Stimulated activated memory B cell treated with anti-CD40 and anti-IgM and Interleukin-4, amounts not matched to agents 10 μg/mL and 1 μg/mL and 100 μg/mL, for 72 hours (primary cell): ENCODE measurements at regions not wholly inside any gene's neighbourhood (a gene's known extent, or its start where the extent isn't known, plus 50 kb on each side); places are given as distances from the start of the nearest gene placed in this dataset.

Experiments
- ATAC-seq: fragments of 150-1000 bp; cut with Tn5 transposase; 2 replicates; pipeline ENCODE4 v1.10.0; 2021
- H3K27ac Mint-ChIP-seq: one replicate; pipeline ENCODE4 v1.8.0; 2022; ENCODE audit warnings: mild to moderate bottlenecking, mixed read lengths
- H3K27me3 Mint-ChIP-seq: one replicate; pipeline ENCODE4 v1.8.0; 2022; ENCODE audit warnings: mixed read lengths
- H3K36me3 Mint-ChIP-seq: one replicate; pipeline ENCODE4 v1.8.0; 2022; ENCODE audit warnings: mixed read lengths
- H3K4me1 Mint-ChIP-seq: one replicate; pipeline ENCODE4 v1.8.0; 2022; ENCODE audit warnings: mixed read lengths
- H3K4me3 Mint-ChIP-seq: one replicate; pipeline ENCODE4 v1.8.0; 2022; ENCODE audit warnings: mild to moderate bottlenecking, moderate library complexity, mixed read lengths
- H3K9me3 Mint-ChIP-seq: one replicate; pipeline ENCODE4 v1.8.0; 2022; ENCODE audit warnings: mixed read lengths

DNA sequence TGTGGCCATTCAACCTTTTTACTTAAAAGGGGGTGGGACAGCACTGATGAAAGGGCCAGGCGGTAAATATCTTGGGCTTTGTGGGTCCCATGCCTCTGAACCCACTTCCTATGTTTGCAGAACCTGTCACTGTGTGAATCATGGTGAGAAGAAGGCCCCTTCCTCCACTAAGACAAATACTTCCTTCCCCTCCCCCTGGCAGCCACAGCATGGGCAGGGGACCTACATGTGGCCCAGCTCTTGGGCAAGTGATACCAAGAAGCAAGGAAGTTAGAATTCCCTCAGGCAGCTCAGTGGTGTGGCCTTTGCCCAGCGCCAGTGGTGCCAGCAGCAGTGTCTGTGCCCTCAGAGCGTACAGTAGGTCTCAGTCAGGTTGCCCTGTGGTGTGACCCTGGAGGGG is 168.6 kb downstream of the TRIM33 start:
- no peak for ATAC-seq
- no peak overlapping the region for H3K4me3 Mint-ChIP-seq

DNA sequence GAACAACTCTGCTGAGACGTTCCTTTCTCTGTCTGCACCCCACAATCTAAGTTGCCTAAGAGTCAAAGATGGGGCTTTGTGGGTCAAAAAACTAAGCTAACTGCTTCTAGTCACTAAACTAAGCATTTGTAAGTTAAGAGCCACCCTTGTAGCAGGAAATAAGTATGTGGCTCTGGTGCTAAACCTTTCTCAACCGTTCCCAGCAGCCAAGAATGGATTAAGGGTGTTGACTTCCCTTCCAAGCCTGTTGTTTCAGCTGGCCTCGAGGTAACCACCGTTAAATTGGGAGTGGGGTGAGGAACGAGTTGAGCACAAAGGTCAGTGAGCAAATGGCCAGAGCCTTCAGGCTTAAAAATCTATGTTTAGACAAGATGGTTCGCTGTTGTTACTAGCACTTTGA is 169.1 kb downstream of the TRIM33 start:
- no peak for ATAC-seq
- no peak overlapping the region for H3K4me3 Mint-ChIP-seq
- H3K27ac Mint-ChIP-seq, result no peak overlapping the region
- H3K4me1 Mint-ChIP-seq, result peaks cover 12% of the 10 kb centered on the region
- peaks cover 60% of the 10 kb centered on the region for H3K27me3 Mint-ChIP-seq
- H3K36me3 Mint-ChIP-seq, result no peaks in the 10 kb centered on the region
- no peaks in the 10 kb centered on the region for H3K9me3 Mint-ChIP-seq

More for the DNA sequence above, 168.6 kb downstream of the TRIM33 start:
- Mint-ChIP-seq H3K36me3 (no peaks in the 10 kb centered on the region), H3K27me3 (peaks cover 54% of the 10 kb centered on the region), H3K9me3 (no peaks in the 10 kb centered on the region), H3K27ac (no peak overlapping the region), H3K4me1 (peaks cover 12% of the 10 kb centered on the region)

GRCh38 chr1:114341299-114341698 is 169.7 kb downstream of the TRIM33 start:
- no peaks in the 10 kb centered on the region for H3K9me3 Mint-ChIP-seq
- H3K27ac Mint-ChIP-seq, result no peak overlapping the region
- peaks cover 61% of the 10 kb centered on the region for H3K27me3 Mint-ChIP-seq
- H3K4me1 Mint-ChIP-seq, result peaks cover 9% of the 10 kb centered on the region
- no peak overlapping the region for H3K4me3 Mint-ChIP-seq
- no peak for ATAC-seq
- H3K36me3 Mint-ChIP-seq, result no peaks in the 10 kb centered on the region

GRCh38 chr1:114340892-114341291 is 170.1 kb downstream of the TRIM33 start:
- Mint-ChIP-seq H3K27me3 (peaks cover 59% of the 10 kb centered on the region), H3K9me3 (no peaks in the 10 kb centered on the region), H3K36me3 (no peaks in the 10 kb centered on the region), H3K4me3 (no peak overlapping the region), H3K27ac (no peak overlapping the region), H3K4me1 (peaks cover 5% of the 10 kb centered on the region)
- no peak for ATAC-seq

- no peak overlapping the region for H3K27ac Mint-ChIP-seq
- H3K9me3 Mint-ChIP-seq, result no peaks in the 10 kb centered on the region
- H3K27me3 Mint-ChIP-seq, result peaks cover 59% of the 10 kb centered on the region
- no peak for ATAC-seq
- H3K4me1 Mint-ChIP-seq, result no peaks in the 10 kb centered on the region
- no peak overlapping the region for H3K4me3 Mint-ChIP-seq
- H3K36me3 Mint-ChIP-seq, result no peaks in the 10 kb centered on the region
These were observed 171.6 kb downstream of the TRIM33 start for GRCh38 chr1:114339379-114339778.

GRCh38 chr1:114338191-114338890 is 172.7 kb downstream of the TRIM33 start:
- ATAC-seq, result no peak
- no peaks in the 10 kb centered on the region for H3K9me3 Mint-ChIP-seq
- no peak overlapping the region for H3K27ac Mint-ChIP-seq
- no peaks in the 10 kb centered on the region for H3K36me3 Mint-ChIP-seq
- H3K27me3 Mint-ChIP-seq, result peaks cover 58% of the 10 kb centered on the region
- H3K4me3 Mint-ChIP-seq, result no peak overlapping the region
- no peaks in the 10 kb centered on the region for H3K4me1 Mint-ChIP-seq

DNA sequence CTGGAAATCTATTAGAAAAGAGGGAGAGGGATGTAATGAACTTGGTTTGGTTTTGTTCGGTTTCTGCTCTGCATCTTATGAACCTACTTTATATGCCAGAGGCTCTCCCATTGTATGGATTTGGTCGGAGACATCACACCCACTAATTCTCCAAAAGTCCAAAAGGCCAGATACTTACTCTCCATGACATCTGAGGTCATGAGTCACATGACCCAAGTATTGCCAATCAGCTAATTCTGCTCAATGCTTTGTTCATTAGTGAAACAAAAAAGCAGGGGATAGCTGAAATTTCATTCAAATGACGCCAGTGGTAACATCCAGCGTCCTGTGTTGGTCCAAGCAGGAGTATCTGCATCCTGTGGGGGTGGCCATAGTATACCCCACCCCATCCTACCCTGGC is 173.6 kb downstream of the TRIM33 start:
- no peaks in the 10 kb centered on the region for H3K4me1 Mint-ChIP-seq
- ATAC-seq, result no peak
- H3K36me3 Mint-ChIP-seq, result no peaks in the 10 kb centered on the region
- no peak overlapping the region for H3K27ac Mint-ChIP-seq
- no peaks in the 10 kb centered on the region for H3K9me3 Mint-ChIP-seq
- no peak overlapping the region for H3K4me3 Mint-ChIP-seq
- peaks cover 58% of the 10 kb centered on the region for H3K27me3 Mint-ChIP-seq

DNA sequence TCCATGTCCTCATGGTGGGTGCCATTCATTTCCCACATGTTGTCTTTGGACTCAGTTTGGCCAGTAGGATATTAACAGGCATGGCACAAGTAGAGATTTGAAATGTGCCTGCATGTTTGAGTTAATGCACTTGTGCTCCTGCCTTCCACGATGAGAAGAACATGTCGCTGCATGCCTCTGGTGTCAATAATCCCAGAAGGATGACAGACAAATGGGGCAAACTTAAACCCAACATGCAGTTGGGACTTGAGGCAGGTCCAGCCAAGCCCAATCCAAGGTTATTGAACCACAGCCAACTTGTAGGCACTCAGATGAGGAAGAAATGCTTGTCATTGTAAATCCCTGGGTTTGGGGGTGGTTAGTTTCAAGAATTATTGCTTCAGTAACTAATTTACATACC is 174.6 kb downstream of the TRIM33 start:
- Mint-ChIP-seq H3K27ac (no peak overlapping the region), H3K4me3 (no peak overlapping the region), H3K27me3 (peaks cover 56% of the 10 kb centered on the region), H3K4me1 (no peaks in the 10 kb centered on the region), H3K36me3 (no peaks in the 10 kb centered on the region), H3K9me3 (no peaks in the 10 kb centered on the region)
- ATAC-seq, result no peak

DNA sequence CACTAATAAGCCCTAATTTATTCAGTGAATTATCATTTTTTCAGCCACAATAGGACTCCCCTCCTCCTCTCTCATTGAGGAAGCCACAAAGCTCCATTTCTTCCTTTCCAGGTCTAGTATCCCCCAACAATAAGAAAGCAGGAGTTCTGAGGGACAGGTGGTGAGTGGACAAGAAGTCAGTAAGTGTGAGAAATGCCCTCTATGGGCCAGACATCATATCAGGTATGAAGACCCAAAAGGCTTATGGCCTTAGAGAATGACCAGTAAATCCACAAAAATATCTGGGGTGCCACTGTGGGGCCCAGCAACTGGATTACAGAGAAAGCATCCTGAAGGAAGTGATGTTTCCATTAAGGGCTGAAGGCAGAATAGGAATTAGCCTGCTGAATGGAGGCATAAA is 175.7 kb downstream of the TRIM33 start:
- Mint-ChIP-seq H3K4me1 (no peaks in the 10 kb centered on the region), H3K27me3 (peaks cover 48% of the 10 kb centered on the region), H3K36me3 (no peaks in the 10 kb centered on the region), H3K4me3 (no peak overlapping the region), H3K27ac (no peak overlapping the region), H3K9me3 (no peaks in the 10 kb centered on the region)
- ATAC-seq, result no peak

- no peaks in the 10 kb centered on the region for H3K9me3 Mint-ChIP-seq
These were observed 176.7 kb downstream of the TRIM33 start for GRCh38 chr1:114334297-114334696.

DNA sequence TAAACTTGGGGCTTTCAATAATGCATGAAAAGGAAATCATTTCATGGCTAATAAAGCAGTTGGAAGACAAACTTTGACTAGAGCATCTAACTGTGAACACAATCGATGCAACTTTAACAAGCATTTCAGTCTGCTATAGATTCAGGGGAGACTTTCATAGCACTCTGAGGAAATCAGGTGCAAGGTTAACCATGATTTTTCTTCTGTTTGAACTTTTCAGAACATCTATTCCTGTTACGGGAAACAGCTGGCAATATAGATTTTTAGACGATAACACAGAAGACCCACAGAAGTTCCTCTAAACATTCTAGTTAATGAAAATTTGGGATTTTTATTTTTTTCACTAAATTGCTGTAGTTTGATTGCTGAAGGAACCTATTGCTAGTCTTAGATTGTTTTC is 177.3 kb downstream of the TRIM33 start:
- Mint-ChIP-seq H3K27ac (no peak overlapping the region), H3K4me1 (no peaks in the 10 kb centered on the region), H3K4me3 (no peak overlapping the region), H3K9me3 (no peaks in the 10 kb centered on the region), H3K36me3 (no peaks in the 10 kb centered on the region), H3K27me3 (peaks cover 50% of the 10 kb centered on the region)
- no peak for ATAC-seq

More at GRCh38 chr1:114334297-114334696, 176.7 kb downstream of the TRIM33 start:
- no peak for ATAC-seq
- Mint-ChIP-seq H3K4me1 (no peaks in the 10 kb centered on the region), H3K4me3 (no peak overlapping the region), H3K36me3 (no peaks in the 10 kb centered on the region), H3K27me3 (peaks cover 50% of the 10 kb centered on the region), H3K27ac (no peak overlapping the region)

- no peaks in the 10 kb centered on the region for H3K36me3 Mint-ChIP-seq
- ATAC-seq, result no peak
- H3K27ac Mint-ChIP-seq, result no peak overlapping the region
- no peaks in the 10 kb centered on the region for H3K9me3 Mint-ChIP-seq
- no peaks in the 10 kb centered on the region for H3K4me1 Mint-ChIP-seq
- peaks cover 34% of the 10 kb centered on the region for H3K27me3 Mint-ChIP-seq
- no peak overlapping the region for H3K4me3 Mint-ChIP-seq
These were observed 178.3 kb upstream of the SYT6 start for GRCh38 chr1:114331936-114332335.

- Mint-ChIP-seq H3K27ac (no peak overlapping the region), H3K4me3 (no peak overlapping the region)
- no peak for ATAC-seq
These were observed 176.8 kb upstream of the SYT6 start for GRCh38 chr1:114330451-114330983.

GRCh38 chr1:114328361-114328904 is 174.8 kb upstream of the SYT6 start:
- H3K27me3 Mint-ChIP-seq, result peaks cover 23% of the 10 kb centered on the region
- H3K36me3 Mint-ChIP-seq, result no peaks in the 10 kb centered on the region
- H3K4me3 Mint-ChIP-seq, result no peak overlapping the region

More at GRCh38 chr1:114330451-114330983, 176.8 kb upstream of the SYT6 start:
- H3K36me3 Mint-ChIP-seq, result no peaks in the 10 kb centered on the region
- peaks cover 24% of the 10 kb centered on the region for H3K27me3 Mint-ChIP-seq
- no peaks in the 10 kb centered on the region for H3K9me3 Mint-ChIP-seq
- no peaks in the 10 kb centered on the region for H3K4me1 Mint-ChIP-seq

DNA sequence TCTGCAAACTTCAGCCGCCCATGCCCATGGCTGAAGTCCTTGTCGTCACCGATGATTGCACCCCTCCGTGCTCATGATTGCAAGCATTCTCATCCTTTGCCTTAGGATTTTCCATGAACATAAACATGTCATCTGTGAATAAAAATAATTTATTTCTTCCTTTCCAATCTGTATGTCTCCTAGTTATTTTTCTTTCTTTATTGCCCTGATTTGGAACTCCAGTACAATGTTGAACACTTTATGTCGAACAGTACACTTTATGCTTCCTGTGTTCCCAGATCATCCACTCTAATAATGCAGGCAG is 170.9 kb upstream of the SYT6 start:
- H3K36me3 Mint-ChIP-seq, result no peaks in the 10 kb centered on the region

More at GRCh38 chr1:114328361-114328904, 174.8 kb upstream of the SYT6 start:
- no peaks in the 10 kb centered on the region for H3K4me1 Mint-ChIP-seq
- H3K27ac Mint-ChIP-seq, result no peak overlapping the region
- no peaks in the 10 kb centered on the region for H3K9me3 Mint-ChIP-seq
- ATAC-seq, result no peak

GRCh38 chr1:114323959-114324661 is 170.4 kb upstream of the SYT6 start:
- Mint-ChIP-seq H3K27ac (no peak overlapping the region), H3K4me1 (no peaks in the 10 kb centered on the region)
- no peak for ATAC-seq

More for the DNA sequence above, 170.9 kb upstream of the SYT6 start:
- H3K4me1 Mint-ChIP-seq, result no peaks in the 10 kb centered on the region
- no peak overlapping the region for H3K4me3 Mint-ChIP-seq
- peaks cover 13% of the 10 kb centered on the region for H3K27me3 Mint-ChIP-seq
- ATAC-seq, result no peak
- no peaks in the 10 kb centered on the region for H3K9me3 Mint-ChIP-seq
- H3K27ac Mint-ChIP-seq, result no peak overlapping the region

More at GRCh38 chr1:114323959-114324661, 170.4 kb upstream of the SYT6 start:
- no peaks in the 10 kb centered on the region for H3K36me3 Mint-ChIP-seq
- H3K9me3 Mint-ChIP-seq, result no peaks in the 10 kb centered on the region
- H3K4me3 Mint-ChIP-seq, result no peak overlapping the region
- peaks cover 13% of the 10 kb centered on the region for H3K27me3 Mint-ChIP-seq
